ENCODE measurements at regions not wholly inside any gene's neighbourhood (a gene's known extent, or its start where the extent isn't known, plus 50 kb on each side); places are given as distances from the start of the nearest gene placed in this dataset.

GRCh38 chr9:129401623-129402370 lies 219.1 kb downstream of the C9orf50 start:
- Histone ChIP-seq H3K36me3 (ENCODE audit: control insufficient read depth in 4 of 4, insufficient read depth in 3 of 4, low read depth in 1 of 4, low read length in 3 of 4) (no peaks in the 10 kb centered on the region), H3K9ac (ENCODE audit: low read depth in 1 of 2, low read length in 2 of 2) (no peak overlapping the region), H3K27me3 (ENCODE audit: control insufficient read depth in 4 of 4, insufficient read depth in 4 of 4, low read length in 3 of 4) (no peaks in the 10 kb centered on the region), H3K4me1 (ENCODE audit: control insufficient read depth in 4 of 4, insufficient read depth in 4 of 4, low read length in 3 of 4) (no peaks in the 10 kb centered on the region), H3K27ac (ENCODE audit: low read depth in 1 of 2, low read length in 2 of 2) (peak overlapping the region in 1 of 2 donors; percentile 40), H3K9me3 (ENCODE audit: control insufficient read depth in 4 of 4, low read length in 3 of 4) (no peaks in the 10 kb centered on the region), H3K4me3 (ENCODE audit: low read depth in 1 of 3, low read length in 3 of 3) (no peak overlapping the region)
- TF ChIP-seq HNF4G (IDR thresholded peaks at IDR 0.05) (no peak), JUND (IDR thresholded peaks at IDR 0.05) (no peak), YY1 (IDR thresholded peaks at IDR 0.05) (no peak), ZBTB33 (IDR thresholded peaks at IDR 0.05) (no peak), RXRA (IDR thresholded peaks at IDR 0.05) (no peak), NR2F2 (IDR thresholded peaks at IDR 0.05) (no peak), REST (IDR thresholded peaks at IDR 0.05) (no peak), GABPA (IDR thresholded peaks at IDR 0.05 in 1 of 2, conservative IDR thresholded peaks at IDR 0.05 in 1 of 2) (no peak), EGR1 (IDR thresholded peaks at IDR 0.05; ENCODE audit: low read depth in 2 of 2) (no peak), HNF4A (conservative IDR thresholded peaks at IDR 0.05) (no peak), ATF3 (IDR thresholded peaks at IDR 0.05) (no peak), FOXA2 (IDR thresholded peaks at IDR 0.05) (no peak), TAF1 (conservative IDR thresholded peaks at IDR 0.05) (no peak), RAD21 (IDR thresholded peaks at IDR 0.05) (no peak), CTCF (IDR thresholded peaks at IDR 0.05; ENCODE audit: low read depth, low read length, missing input control) (no peak), MAX (IDR thresholded peaks at IDR 0.05) (no peak), FOXA1 (IDR thresholded peaks at IDR 0.05) (no peak), SP1 (IDR thresholded peaks at IDR 0.05) (no peak)
- no peak for DNase-seq (ENCODE audit: low spot score)
- WGBS: 59% methylated on average over 6 of the region's 6 CpGs
